ENCODE measurements at regions not wholly inside any gene's neighbourhood (a gene's known extent, or its start where the extent isn't known, plus 50 kb on each side); places are given as distances from the start of the nearest gene placed in this dataset.

GRCh38 chr2:22355816-22356433 is 1029.1 kb upstream of the KLHL29 start:
- no peak overlapping the region for H3K27ac ChIP-seq (ENCODE audit: insufficient read depth, low read length)
- no peak overlapping the region for H3K4me3 ChIP-seq (replicated peaks in 1 of 4; ENCODE audit: control extremely low read depth in 1 of 4, insufficient read depth in 1 of 4, low read depth in 3 of 4, low read length in 4 of 4)
- H3K27me3 ChIP-seq (ENCODE audit: control insufficient read depth, insufficient read depth, low read length) = no peaks in the 10 kb centered on the region
- H2AFZ ChIP-seq (ENCODE audit: low read length) = no peak overlapping the region
- DNase-seq (ENCODE audit: low read depth in 2 of 2) = peak in 1 of 2 donors; percentile 14
- no peaks in the 10 kb centered on the region for H3K79me2 ChIP-seq (ENCODE audit: control insufficient read depth, insufficient read depth, low read length)
- no peaks in the 10 kb centered on the region for H4K20me1 ChIP-seq (ENCODE audit: control insufficient read depth, extremely low read depth, insufficient read depth, low read length)
- H3K4me1 ChIP-seq (ENCODE audit: control insufficient read depth, extremely low read depth, insufficient read depth, low read length) = no peaks in the 10 kb centered on the region
- no peak overlapping the region for H3K9ac ChIP-seq (ENCODE audit: insufficient read depth, low read length)
- H3K9me3 ChIP-seq (ENCODE audit: control insufficient read depth, insufficient read depth, low read depth, low read length) = no peaks in the 10 kb centered on the region
- no peaks in the 10 kb centered on the region for H3K36me3 ChIP-seq (ENCODE audit: control insufficient read depth, insufficient read depth, low read length)
- TF ChIP-seq CTCF (conservative IDR thresholded peaks at IDR 0.05 in 1 of 2, IDR thresholded peaks at IDR 0.05 in 1 of 2; ENCODE audit: low read depth in 1 of 2, low read length in 2 of 2) (peak; percentile 31 to 76), EZH2 (IDR thresholded peaks at IDR 0.05; ENCODE audit: low read length, missing control alignments) (no peak)
- no peak overlapping the region for H3K4me2 ChIP-seq (ENCODE audit: extremely low read depth, insufficient read depth, low read length)

GRCh38 chr2:22359071-22359672 is 1025.8 kb upstream of the KLHL29 start:
- TF ChIP-seq CTCF (conservative IDR thresholded peaks at IDR 0.05 in 1 of 2, IDR thresholded peaks at IDR 0.05 in 1 of 2; ENCODE audit: low read depth in 1 of 2, low read length in 2 of 2) (no peak), EZH2 (IDR thresholded peaks at IDR 0.05; ENCODE audit: low read length, missing control alignments) (no peak)
- H3K9me3 ChIP-seq (ENCODE audit: control insufficient read depth, insufficient read depth, low read depth, low read length) = no peaks in the 10 kb centered on the region
- no peak overlapping the region for H2AFZ ChIP-seq (ENCODE audit: low read length)
- H3K4me1 ChIP-seq (ENCODE audit: control insufficient read depth, extremely low read depth, insufficient read depth, low read length) = no peaks in the 10 kb centered on the region
- H3K9ac ChIP-seq (ENCODE audit: insufficient read depth, low read length) = no peak overlapping the region
- no peaks in the 10 kb centered on the region for H3K27me3 ChIP-seq (ENCODE audit: control insufficient read depth, insufficient read depth, low read length)
- no peaks in the 10 kb centered on the region for H3K79me2 ChIP-seq (ENCODE audit: control insufficient read depth, insufficient read depth, low read length)
- no peak overlapping the region for H3K27ac ChIP-seq (ENCODE audit: insufficient read depth, low read length)
- no peak overlapping the region for H3K4me3 ChIP-seq (replicated peaks in 1 of 4; ENCODE audit: control extremely low read depth in 1 of 4, insufficient read depth in 1 of 4, low read depth in 3 of 4, low read length in 4 of 4)
- no peaks in the 10 kb centered on the region for H4K20me1 ChIP-seq (ENCODE audit: control insufficient read depth, extremely low read depth, insufficient read depth, low read length)
- H3K4me2 ChIP-seq (ENCODE audit: extremely low read depth, insufficient read depth, low read length) = no peak overlapping the region
- DNase-seq (ENCODE audit: low read depth in 2 of 2) = no peak
- H3K36me3 ChIP-seq (ENCODE audit: control insufficient read depth, insufficient read depth, low read length) = no peaks in the 10 kb centered on the region

GRCh38 chr2:22360735-22361374 is 1024.1 kb upstream of the KLHL29 start:
- TF ChIP-seq CTCF (conservative IDR thresholded peaks at IDR 0.05 in 1 of 2, IDR thresholded peaks at IDR 0.05 in 1 of 2; ENCODE audit: low read depth in 1 of 2, low read length in 2 of 2) = no peak
- no peak for TF ChIP-seq EZH2 (IDR thresholded peaks at IDR 0.05; ENCODE audit: low read length, missing control alignments)
- no peaks in the 10 kb centered on the region for H3K36me3 ChIP-seq (ENCODE audit: control insufficient read depth, insufficient read depth, low read length)
- no peak overlapping the region for H3K4me2 ChIP-seq (ENCODE audit: extremely low read depth, insufficient read depth, low read length)
- H2AFZ ChIP-seq (ENCODE audit: low read length) = no peak overlapping the region
- no peak overlapping the region for H3K9ac ChIP-seq (ENCODE audit: insufficient read depth, low read length)
- H4K20me1 ChIP-seq (ENCODE audit: control insufficient read depth, extremely low read depth, insufficient read depth, low read length) = no peaks in the 10 kb centered on the region
- no peak for DNase-seq (ENCODE audit: low read depth in 2 of 2)
- no peaks in the 10 kb centered on the region for H3K4me1 ChIP-seq (ENCODE audit: control insufficient read depth, extremely low read depth, insufficient read depth, low read length)
- no peaks in the 10 kb centered on the region for H3K9me3 ChIP-seq (ENCODE audit: control insufficient read depth, insufficient read depth, low read depth, low read length)
- no peaks in the 10 kb centered on the region for H3K79me2 ChIP-seq (ENCODE audit: control insufficient read depth, insufficient read depth, low read length)
- no peaks in the 10 kb centered on the region for H3K27me3 ChIP-seq (ENCODE audit: control insufficient read depth, insufficient read depth, low read length)
- no peak overlapping the region for H3K4me3 ChIP-seq (replicated peaks in 1 of 4; ENCODE audit: control extremely low read depth in 1 of 4, insufficient read depth in 1 of 4, low read depth in 3 of 4, low read length in 4 of 4)
- H3K27ac ChIP-seq (ENCODE audit: insufficient read depth, low read length) = no peak overlapping the region
